GM23338 (cell line): ENCODE measurements at regions not wholly inside any gene's neighbourhood (a gene's known extent, or its start where the extent isn't known, plus 50 kb on each side); places are given as distances from the start of the nearest gene placed in this dataset.

Experiments used
- ATAC-seq: fragments of 200-7000 bp; cut with Tn5 transposase; 3 replicates; pipeline ENCODE4 v1.9.1; 2020
- DNase-seq: peaks from one replicate; pipeline ENCODE4 v3.0.0-alpha.2; 2015; ENCODE audit warnings: low spot score
- H2AFZ ChIP-seq: fragments of 200-600 bp; sonication (generic); 2 replicates; pipeline ENCODE4 v1.8.0; 2016; ENCODE audit warnings: antibody characterized with exemption, mild to moderate bottlenecking, moderate library complexity
- H3F3A ChIP-seq: fragments of 200-600 bp; sonication (generic); replicated peaks from 2 replicates; pipeline ENCODE4 v1.8.0; 2017; ENCODE audit warnings: antibody characterized with exemption, mixed run types, low read depth
- H3K27ac ChIP-seq: fragments of 200-600 bp; sonication (generic); 2 replicates; pipeline ENCODE4 v1.6.1; 2016; ENCODE audit warnings: low read depth
- H3K27me3 ChIP-seq: fragments of 200-600 bp; sonication (generic); 2 replicates; pipeline ENCODE4 v1.8.0; 2016; ENCODE audit warnings: mild to moderate bottlenecking, mixed run types, moderate library complexity; ENCODE audit not compliant: insufficient read depth
- H3K36me3 ChIP-seq: fragments of 200-600 bp; sonication (generic); 2 replicates; pipeline ENCODE4 v1.8.0; 2016; ENCODE audit warnings: mild to moderate bottlenecking; ENCODE audit not compliant: insufficient read depth
- H3K4me1 ChIP-seq: fragments of 200-600 bp; sonication (generic); 2 replicates; pipeline ENCODE4 v1.8.0; 2016; ENCODE audit warnings: mild to moderate bottlenecking, moderate library complexity; ENCODE audit not compliant: insufficient read depth
- H3K4me2 ChIP-seq: fragments of 200-600 bp; sonication (generic); 2 replicates; pipeline ENCODE4 v1.7.1; 2017; ENCODE audit warnings: mixed run types
- H3K4me3 ChIP-seq: fragments of 200-600 bp; sonication (generic); 2 replicates; pipeline ENCODE4 v1.6.1; 2016; ENCODE audit warnings: mixed run types
- H3K79me2 ChIP-seq: fragments of 200-600 bp; sonication (generic); replicated peaks from 2 replicates; pipeline ENCODE4 v1.8.0; 2017; ENCODE audit warnings: mild to moderate bottlenecking; ENCODE audit not compliant: insufficient read depth
- H3K9me2 ChIP-seq: fragments of 200-600 bp; sonication (generic); 2 replicates; pipeline ENCODE4 v1.8.0; 2017; ENCODE audit not compliant: insufficient read depth
- H4K20me1 ChIP-seq: fragments of 200-600 bp; sonication (generic); replicated peaks from 2 replicates; pipeline ENCODE4 v1.8.0; 2017; ENCODE audit warnings: mild to moderate bottlenecking; ENCODE audit not compliant: insufficient read depth
- H3K27ac Mint-ChIP-seq: 2 replicates; pipeline ENCODE4 v1.8.0; 2020; ENCODE audit warnings: inconsistent platforms, mild to moderate bottlenecking, moderate library complexity, mixed read lengths
- H3K27me3 Mint-ChIP-seq: 3 replicates; pipeline ENCODE4 v1.8.0; 2022; ENCODE audit warnings: low read depth, mild to moderate bottlenecking, moderate library complexity, mixed read lengths, inconsistent platforms; ENCODE audit not compliant: insufficient read depth, poor library complexity
- H3K36me3 Mint-ChIP-seq: 3 replicates; pipeline ENCODE4 v1.8.0; 2021; ENCODE audit warnings: low read depth, mild to moderate bottlenecking, inconsistent platforms, moderate library complexity, mixed read lengths
- H3K4me1 Mint-ChIP-seq: 3 replicates; pipeline ENCODE4 v1.8.0; 2020; ENCODE audit warnings: mild to moderate bottlenecking, inconsistent platforms, mixed read lengths
- H3K4me3 Mint-ChIP-seq: 3 replicates; pipeline ENCODE4 v1.8.0; 2021; ENCODE audit warnings: moderate library complexity, mild to moderate bottlenecking, inconsistent platforms, mixed read lengths
- H3K9me3 Mint-ChIP-seq: 3 replicates; pipeline ENCODE4 v1.8.0; 2020; ENCODE audit warnings: moderate library complexity, mild to moderate bottlenecking, inconsistent platforms, mixed read lengths
- CTCF ChIP-seq, 2 experiments: fragments of 200-600 bp in 1 of 2; sonication (generic) in 1 of 2; conservative IDR thresholded peaks; 2 replicates each; pipeline versions ENCODE4 v1.5.1 to v1.6.1; 2016 to 2017; ENCODE audit warnings: antibody characterized with exemption in 2 of 2, low read depth in 2 of 2, mild to moderate bottlenecking in 2 of 2, moderate library complexity in 1 of 2
- EZH2phosphoT487 ChIP-seq: fragments of 200-600 bp; sonication (generic); IDR thresholded peaks from one replicate; pipeline ENCODE4 v1.8.1; 2018; ENCODE audit warnings: antibody characterized with exemption; ENCODE audit not compliant: unreplicated experiment
- POLR2AphosphoS5 ChIP-seq: IDR thresholded peaks from 2 replicates; pipeline ENCODE4 v1.6.1; 2016; ENCODE audit warnings: antibody characterized with exemption, low read depth
- ZNF114 ChIP-seq: fragments of 250-450 bp; sonication (Bioruptor Pico); IDR thresholded peaks from 2 replicates; pipeline ENCODE4 v1.5.0; 2020; ENCODE audit warnings: mild to moderate bottlenecking, moderate library complexity
- ZNF331 ChIP-seq: fragments of 250-450 bp; sonication (Bioruptor Pico); IDR thresholded peaks from 2 replicates; pipeline ENCODE4 v1.5.0; 2020; ENCODE audit warnings: low read depth, mild to moderate bottlenecking, moderate library complexity
- TF ChIP-seq, protein P1 (sequence below): IDR thresholded peaks from 2 replicates; pipeline ENCODE4 v1.6.1; 2016; ENCODE audit warnings: antibody characterized with exemption
- TF ChIP-seq, protein P2 (sequence below): IDR thresholded peaks from one replicate; pipeline ENCODE4 v1.6.1; 2018; ENCODE audit warnings: antibody characterized with exemption; ENCODE audit not compliant: unreplicated experiment

DNA sequence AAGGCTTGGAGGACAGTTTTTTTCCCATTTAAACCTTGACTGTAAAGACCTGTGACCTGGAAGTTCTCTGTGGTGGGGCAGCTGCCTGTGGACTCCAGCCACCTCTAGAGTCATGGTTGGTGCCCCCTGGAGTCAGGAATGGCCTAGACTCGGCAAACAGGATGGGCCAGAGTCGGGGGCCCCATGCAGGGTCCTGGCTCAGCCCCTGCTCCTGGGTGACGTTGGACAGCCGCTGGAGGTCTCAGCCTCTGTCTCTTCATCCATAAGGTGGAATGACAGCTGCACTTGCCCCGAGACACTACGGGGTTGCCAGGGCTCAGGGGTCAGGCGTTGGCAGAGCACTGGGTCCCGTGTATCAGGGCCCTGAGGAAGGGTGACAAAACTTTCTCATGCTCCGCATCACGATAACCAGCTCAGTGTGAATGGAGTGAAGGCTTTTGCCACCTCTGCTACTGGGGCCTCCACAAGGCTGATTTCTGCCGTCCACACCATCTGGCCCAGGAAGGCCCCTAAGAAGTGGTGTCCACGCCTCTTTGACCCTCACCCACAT lies 58.5 kb upstream of the TTC34 start:
- no peaks in the 10 kb centered on the region for H3K27me3 ChIP-seq
- H3K4me1 ChIP-seq = no peaks in the 10 kb centered on the region
- H3K36me3 ChIP-seq = no peaks in the 10 kb centered on the region
- H4K20me1 ChIP-seq = no peaks in the 10 kb centered on the region
- Mint-ChIP-seq H3K4me1 (no peaks in the 10 kb centered on the region), H3K9me3 (peaks cover 84% of the 10 kb centered on the region), H3K27ac (no peak overlapping the region), H3K27me3 (peaks cover 7% of the 10 kb centered on the region), H3K36me3 (peaks cover 24% of the 10 kb centered on the region), H3K4me3 (no peak overlapping the region)
- H3K79me2 ChIP-seq = no peaks in the 10 kb centered on the region
- H3K4me2 ChIP-seq = no peak overlapping the region
- no peak overlapping the region for H3K27ac ChIP-seq
- no peaks in the 10 kb centered on the region for H3F3A ChIP-seq
- TF ChIP-seq CTCF (conservative IDR thresholded peaks at IDR 0.05; ENCODE audit: low read depth in 2 of 2) = peak; percentile 11 to 25; a peak in 2 of 4 replicates
- TF ChIP-seq, protein P1, sequence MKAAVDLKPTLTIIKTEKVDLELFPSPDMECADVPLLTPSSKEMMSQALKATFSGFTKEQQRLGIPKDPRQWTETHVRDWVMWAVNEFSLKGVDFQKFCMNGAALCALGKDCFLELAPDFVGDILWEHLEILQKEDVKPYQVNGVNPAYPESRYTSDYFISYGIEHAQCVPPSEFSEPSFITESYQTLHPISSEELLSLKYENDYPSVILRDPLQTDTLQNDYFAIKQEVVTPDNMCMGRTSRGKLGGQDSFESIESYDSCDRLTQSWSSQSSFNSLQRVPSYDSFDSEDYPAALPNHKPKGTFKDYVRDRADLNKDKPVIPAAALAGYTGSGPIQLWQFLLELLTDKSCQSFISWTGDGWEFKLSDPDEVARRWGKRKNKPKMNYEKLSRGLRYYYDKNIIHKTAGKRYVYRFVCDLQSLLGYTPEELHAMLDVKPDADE = no peak
- ATAC-seq (no peak; the same call in 2 of the 3 replicates), DNase-seq (peak; percentile 17)
- no peaks in the 10 kb centered on the region for H3K9me2 ChIP-seq
- no peak overlapping the region for H2AFZ ChIP-seq
- no peak overlapping the region for H3K4me3 ChIP-seq

- no peaks in the 10 kb centered on the region for H4K20me1 ChIP-seq
- TF ChIP-seq ZNF114 (CRISPR knock-in tag) (no peak), CTCF (conservative IDR thresholded peaks at IDR 0.05; ENCODE audit: low read depth in 2 of 2) (no peak), POLR2AphosphoS5 (no peak), ZNF331 (CRISPR knock-in tag) (no peak), EZH2phosphoT487 (no peak)
- TF ChIP-seq, protein P2, sequence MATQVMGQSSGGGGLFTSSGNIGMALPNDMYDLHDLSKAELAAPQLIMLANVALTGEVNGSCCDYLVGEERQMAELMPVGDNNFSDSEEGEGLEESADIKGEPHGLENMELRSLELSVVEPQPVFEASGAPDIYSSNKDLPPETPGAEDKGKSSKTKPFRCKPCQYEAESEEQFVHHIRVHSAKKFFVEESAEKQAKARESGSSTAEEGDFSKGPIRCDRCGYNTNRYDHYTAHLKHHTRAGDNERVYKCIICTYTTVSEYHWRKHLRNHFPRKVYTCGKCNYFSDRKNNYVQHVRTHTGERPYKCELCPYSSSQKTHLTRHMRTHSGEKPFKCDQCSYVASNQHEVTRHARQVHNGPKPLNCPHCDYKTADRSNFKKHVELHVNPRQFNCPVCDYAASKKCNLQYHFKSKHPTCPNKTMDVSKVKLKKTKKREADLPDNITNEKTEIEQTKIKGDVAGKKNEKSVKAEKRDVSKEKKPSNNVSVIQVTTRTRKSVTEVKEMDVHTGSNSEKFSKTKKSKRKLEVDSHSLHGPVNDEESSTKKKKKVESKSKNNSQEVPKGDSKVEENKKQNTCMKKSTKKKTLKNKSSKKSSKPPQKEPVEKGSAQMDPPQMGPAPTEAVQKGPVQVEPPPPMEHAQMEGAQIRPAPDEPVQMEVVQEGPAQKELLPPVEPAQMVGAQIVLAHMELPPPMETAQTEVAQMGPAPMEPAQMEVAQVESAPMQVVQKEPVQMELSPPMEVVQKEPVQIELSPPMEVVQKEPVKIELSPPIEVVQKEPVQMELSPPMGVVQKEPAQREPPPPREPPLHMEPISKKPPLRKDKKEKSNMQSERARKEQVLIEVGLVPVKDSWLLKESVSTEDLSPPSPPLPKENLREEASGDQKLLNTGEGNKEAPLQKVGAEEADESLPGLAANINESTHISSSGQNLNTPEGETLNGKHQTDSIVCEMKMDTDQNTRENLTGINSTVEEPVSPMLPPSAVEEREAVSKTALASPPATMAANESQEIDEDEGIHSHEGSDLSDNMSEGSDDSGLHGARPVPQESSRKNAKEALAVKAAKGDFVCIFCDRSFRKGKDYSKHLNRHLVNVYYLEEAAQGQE = no peak
- no peaks in the 10 kb centered on the region for H3F3A ChIP-seq
- no peak overlapping the region for H3K4me3 ChIP-seq
- ATAC-seq = no peak
- no peak overlapping the region for H3K4me3 Mint-ChIP-seq
- no peaks in the 10 kb centered on the region for H3K79me2 ChIP-seq
- H3K27me3 Mint-ChIP-seq = peaks cover 8% of the 10 kb centered on the region
- H3K4me1 Mint-ChIP-seq = no peaks in the 10 kb centered on the region
- H3K27ac Mint-ChIP-seq = no peak overlapping the region
- H3K27me3 ChIP-seq = no peaks in the 10 kb centered on the region
- H3K4me1 ChIP-seq = no peaks in the 10 kb centered on the region
- peaks cover 22% of the 10 kb centered on the region for H3K36me3 Mint-ChIP-seq
- peaks cover 84% of the 10 kb centered on the region for H3K9me3 Mint-ChIP-seq
- H3K9me2 ChIP-seq = no peaks in the 10 kb centered on the region
- DNase-seq = no peak
- H2AFZ ChIP-seq = no peak overlapping the region
- H3K4me2 ChIP-seq = no peak overlapping the region
- H3K27ac ChIP-seq = no peak overlapping the region
- no peaks in the 10 kb centered on the region for H3K36me3 ChIP-seq
Measured at GRCh38 chr1:2860476-2861142, 59.1 kb upstream of the TTC34 start.
